Natural killer cell (primary cell): ENCODE measurements at regions not wholly inside any gene's neighbourhood (a gene's known extent, or its start where the extent isn't known, plus 50 kb on each side); places are given as distances from the start of the nearest gene placed in this dataset.

Experiments
- ATAC-seq, 3 donors: fragments of 150-1000 bp in 2 of 3; fragments of 200-7000 bp in 1 of 3; cut with Tn5 transposase; 1 replicate in 1 of 3; 2 replicates in 2 of 3; pipeline ENCODE4 v1.10.0; 2021; ENCODE audit warnings: mild to moderate bottlenecking in 2 of 3, moderate library complexity in 2 of 3
- DNase-seq, 2 donors: peaks; one replicate each; pipeline versions ENCODE4 v3.0.0 to v3.0.0-alpha.2; 2013 to 2021; ENCODE audit warnings: mixed read lengths in 1 of 2
- H3K27ac ChIP-seq: one replicate; pipeline ENCODE4 v1.5.1; 2013; ENCODE audit warnings: mild to moderate bottlenecking, low read length
- H3K27me3 ChIP-seq: one replicate; pipeline ENCODE4 v1.6.1; 2013; ENCODE audit warnings: low read length; ENCODE audit not compliant: control insufficient read depth, insufficient read depth
- H3K36me3 ChIP-seq: one replicate; pipeline ENCODE4 v1.6.1; 2013; ENCODE audit warnings: low read length; ENCODE audit not compliant: control insufficient read depth, insufficient read depth
- H3K4me1 ChIP-seq: one replicate; pipeline ENCODE4 v1.6.1; 2013; ENCODE audit warnings: low read length; ENCODE audit not compliant: control insufficient read depth, insufficient read depth
- H3K4me3 ChIP-seq: one replicate; pipeline ENCODE4 v1.5.1; 2013; ENCODE audit warnings: low read length
- H3K9me3 ChIP-seq: one replicate; pipeline ENCODE4 v1.6.1; 2013; ENCODE audit warnings: low read length; ENCODE audit not compliant: control insufficient read depth, insufficient read depth
- H3K27ac Mint-ChIP-seq, 2 donors: one replicate each; pipeline ENCODE4 v1.8.0; 2022; ENCODE audit warnings: mild to moderate bottlenecking in 2 of 2, mixed read lengths in 2 of 2, moderate library complexity in 1 of 2
- H3K27me3 Mint-ChIP-seq, 2 donors: one replicate each; pipeline ENCODE4 v1.8.0; 2022; ENCODE audit warnings: low read depth in 2 of 2, mixed read lengths in 2 of 2
- H3K36me3 Mint-ChIP-seq: one replicate; pipeline ENCODE4 v1.8.0; 2022; ENCODE audit warnings: mixed read lengths
- H3K4me1 Mint-ChIP-seq, 2 donors: one replicate each; pipeline ENCODE4 v1.8.0; 2022; ENCODE audit warnings: mixed read lengths in 2 of 2
- H3K4me3 Mint-ChIP-seq: one replicate; pipeline ENCODE4 v1.8.0; 2022; ENCODE audit warnings: mild to moderate bottlenecking, moderate library complexity, mixed read lengths
- H3K9me3 Mint-ChIP-seq, 2 donors: one replicate each; pipeline ENCODE4 v1.8.0; 2022; ENCODE audit warnings: mixed read lengths in 2 of 2
- CTCF ChIP-seq: fragments of 200-600 bp; IDR thresholded peaks from one replicate; pipeline ENCODE4 v1.8.0; 2022; ENCODE audit warnings: antibody characterized with exemption
- WGBS: methylation state at CpG from one replicate; pipeline ENCODE4 v1.1.7; 2013; ENCODE audit warnings: missing lambda C conversion rate; ENCODE audit not compliant: insufficient coverage; 5-methylcytosine and 5-hydroxymethylcytosine counted together
- intact Hi-C: fragments of 100-400 bp; cut with micrococcal nuclease; formaldehyde crosslinking; loops from one replicate; pipeline ENCODE4 v1.14.2; 2022

- intact Hi-C loops: no loop called here
- Histone ChIP-seq H3K27ac (no peak overlapping the region), H3K4me1 (no peaks in the 10 kb centered on the region), H3K9me3 (peaks cover 12% of the 10 kb centered on the region), H3K4me3 (no peak overlapping the region), H3K27me3 (no peaks in the 10 kb centered on the region), H3K36me3 (no peaks in the 10 kb centered on the region)
- Mint-ChIP-seq H3K36me3 (no peaks in the 10 kb centered on the region), H3K4me3 (no peak overlapping the region), H3K4me1 (no peaks in the 10 kb centered on the region), H3K27ac (no peak overlapping the region), H3K27me3 (no peaks in the 10 kb centered on the region), H3K9me3 (peaks cover 11 to 13% of the 10 kb centered on the region in 2 donors)
- DNase-seq (no peak), ATAC-seq (peak in 1 of 3 donors; percentile 35)
- no peak for TF ChIP-seq CTCF
- WGBS: 90% methylated on average over 9 of the region's 9 CpGs
Observed at GRCh38 chr13:84446972-84447639, 564.8 kb upstream of the SLITRK1 start.

- DNase-seq (no peak), ATAC-seq (no peak)
- no peak overlapping the region for H3K4me3 ChIP-seq
- Mint-ChIP-seq H3K9me3 (peaks cover 11 to 13% of the 10 kb centered on the region in 2 donors), H3K27ac (no peak overlapping the region), H3K4me3 (no peak overlapping the region), H3K4me1 (no peaks in the 10 kb centered on the region), H3K27me3 (no peaks in the 10 kb centered on the region), H3K36me3 (no peaks in the 10 kb centered on the region)
- H3K4me1 ChIP-seq: no peaks in the 10 kb centered on the region
- H3K9me3 ChIP-seq: peaks cover 12% of the 10 kb centered on the region
- H3K27ac ChIP-seq: no peak overlapping the region
- no peaks in the 10 kb centered on the region for H3K36me3 ChIP-seq
- H3K27me3 ChIP-seq: no peaks in the 10 kb centered on the region
- intact Hi-C loops: no loop called here
- 91% methylated on average over 5 of the region's 5 CpGs for WGBS
- no peak for TF ChIP-seq CTCF
Observed at GRCh38 chr13:84445776-84446175, 563.5 kb upstream of the SLITRK1 start.

GRCh38 chr13:84443463-84443862 lies 561.2 kb upstream of the SLITRK1 start:
- ATAC-seq: no peak
- Histone ChIP-seq H3K4me1 (no peaks in the 10 kb centered on the region), H3K4me3 (no peak overlapping the region), H3K27ac (no peak overlapping the region), H3K27me3 (no peaks in the 10 kb centered on the region), H3K9me3 (peaks cover 12% of the 10 kb centered on the region), H3K36me3 (no peaks in the 10 kb centered on the region)
- intact Hi-C loops: no loop called here
- H3K4me1 Mint-ChIP-seq: no peaks in the 10 kb centered on the region
- H3K27me3 Mint-ChIP-seq: no peaks in the 10 kb centered on the region
- no peak for DNase-seq
- no peak overlapping the region for H3K27ac Mint-ChIP-seq
- no peak overlapping the region for H3K4me3 Mint-ChIP-seq
- H3K36me3 Mint-ChIP-seq: no peaks in the 10 kb centered on the region
- no peak for TF ChIP-seq CTCF
- H3K9me3 Mint-ChIP-seq: peaks cover 11 to 16% of the 10 kb centered on the region in 2 donors

GRCh38 chr13:84439108-84439507 lies 556.8 kb upstream of the SLITRK1 start:
- TF ChIP-seq CTCF: no peak
- no peak overlapping the region for H3K27ac Mint-ChIP-seq
- Histone ChIP-seq H3K4me3 (no peak overlapping the region), H3K4me1 (no peaks in the 10 kb centered on the region), H3K9me3 (no peaks in the 10 kb centered on the region), H3K36me3 (no peaks in the 10 kb centered on the region), H3K27me3 (no peaks in the 10 kb centered on the region), H3K27ac (no peak overlapping the region)
- no peaks in the 10 kb centered on the region for H3K36me3 Mint-ChIP-seq
- no peak for ATAC-seq
- no peaks in the 10 kb centered on the region for H3K27me3 Mint-ChIP-seq
- H3K4me3 Mint-ChIP-seq: no peak overlapping the region
- no CpG with 5 or more reads among the region's 1 CpG for WGBS
- no peak for DNase-seq
- H3K9me3 Mint-ChIP-seq: peaks cover 9% of the 10 kb centered on the region in 2 donors
- intact Hi-C loops: no loop called here
- no peaks in the 10 kb centered on the region for H3K4me1 Mint-ChIP-seq
